A673 (cell line): ENCODE measurements at regions not wholly inside any gene's neighbourhood (a gene's known extent, or its start where the extent isn't known, plus 50 kb on each side); places are given as distances from the start of the nearest gene placed in this dataset.

Experiments
- EZH2 ChIP-seq: fragments of 200-600 bp; sonication (generic); IDR thresholded peaks from 2 replicates; pipeline ENCODE4 v1.6.1; 2017; ENCODE audit warnings: borderline replicate concordance, low read depth, mild to moderate bottlenecking, mixed read lengths, antibody characterized with exemption, low read length; ENCODE audit not compliant: poor library complexity, severe bottlenecking
- TF ChIP-seq, protein P1 (sequence below): fragments of 300-800, 200-600 bp; sonication (generic); conservative IDR thresholded peaks from 2 replicates; pipeline ENCODE4 v1.5.1; 2017; ENCODE audit warnings: low read depth, mild to moderate bottlenecking, antibody characterized with exemption, low read length, moderate library complexity, mixed read lengths

DNA sequence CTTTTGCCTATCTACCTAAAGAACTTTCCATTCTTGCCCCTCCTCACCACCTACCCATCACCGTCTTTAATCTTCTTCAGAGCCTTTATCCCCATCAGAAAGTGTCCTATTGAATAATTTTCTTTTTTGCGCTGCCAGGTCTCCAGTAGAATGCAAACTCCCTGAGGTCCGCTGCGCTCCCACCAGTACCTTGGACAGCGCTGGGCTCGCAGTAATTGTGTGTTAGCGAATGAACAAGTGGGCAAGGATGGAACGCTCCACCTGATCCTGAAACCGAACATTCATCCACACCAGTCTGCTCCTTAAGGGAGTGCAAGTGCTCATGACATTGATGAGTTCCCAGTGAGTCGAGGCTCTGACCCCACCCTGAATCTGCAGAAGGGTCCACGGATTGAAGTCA, 391.2 kb downstream of the CDH26 start:
- TF ChIP-seq, protein P1, sequence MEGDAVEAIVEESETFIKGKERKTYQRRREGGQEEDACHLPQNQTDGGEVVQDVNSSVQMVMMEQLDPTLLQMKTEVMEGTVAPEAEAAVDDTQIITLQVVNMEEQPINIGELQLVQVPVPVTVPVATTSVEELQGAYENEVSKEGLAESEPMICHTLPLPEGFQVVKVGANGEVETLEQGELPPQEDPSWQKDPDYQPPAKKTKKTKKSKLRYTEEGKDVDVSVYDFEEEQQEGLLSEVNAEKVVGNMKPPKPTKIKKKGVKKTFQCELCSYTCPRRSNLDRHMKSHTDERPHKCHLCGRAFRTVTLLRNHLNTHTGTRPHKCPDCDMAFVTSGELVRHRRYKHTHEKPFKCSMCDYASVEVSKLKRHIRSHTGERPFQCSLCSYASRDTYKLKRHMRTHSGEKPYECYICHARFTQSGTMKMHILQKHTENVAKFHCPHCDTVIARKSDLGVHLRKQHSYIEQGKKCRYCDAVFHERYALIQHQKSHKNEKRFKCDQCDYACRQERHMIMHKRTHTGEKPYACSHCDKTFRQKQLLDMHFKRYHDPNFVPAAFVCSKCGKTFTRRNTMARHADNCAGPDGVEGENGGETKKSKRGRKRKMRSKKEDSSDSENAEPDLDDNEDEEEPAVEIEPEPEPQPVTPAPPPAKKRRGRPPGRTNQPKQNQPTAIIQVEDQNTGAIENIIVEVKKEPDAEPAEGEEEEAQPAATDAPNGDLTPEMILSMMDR: no peak
- no peak for TF ChIP-seq EZH2
